ENCODE measurements at regions not wholly inside any gene's neighbourhood (a gene's known extent, or its start where the extent isn't known, plus 50 kb on each side); places are given as distances from the start of the nearest gene placed in this dataset.

- no peak for DNase-seq
Measured at GRCh38 chr6:14187406-14187805, 69.8 kb downstream of the CD83 start.

GRCh38 chr6:14189074-14189473 lies 71.5 kb downstream of the CD83 start:
- no peak for DNase-seq

- no peak for DNase-seq
Measured at GRCh38 chr6:14190191-14190928, 72.8 kb downstream of the CD83 start.

GRCh38 chr6:14190929-14191224 lies 73.3 kb downstream of the CD83 start:
- DNase-seq = no peak

- no peak for DNase-seq
Measured at GRCh38 chr6:14191761-14192160, 74.2 kb downstream of the CD83 start.

- no peak for DNase-seq
Measured at GRCh38 chr6:14192216-14192788, 74.7 kb downstream of the CD83 start.

- no peak for DNase-seq
Measured at GRCh38 chr6:14193524-14193923, 76.0 kb downstream of the CD83 start.

- DNase-seq = no peak
Measured at GRCh38 chr6:14194483-14194882, 76.9 kb downstream of the CD83 start.

GRCh38 chr6:14194976-14195375 lies 77.4 kb downstream of the CD83 start:
- no peak for DNase-seq

GRCh38 chr6:14196026-14196425 lies 78.5 kb downstream of the CD83 start:
- no peak for DNase-seq

GRCh38 chr6:14197118-14197517 lies 79.5 kb downstream of the CD83 start:
- no peak for DNase-seq

- no peak for DNase-seq
Measured at GRCh38 chr6:14200047-14200446, 82.5 kb downstream of the CD83 start.

GRCh38 chr6:14202947-14203346 lies 85.4 kb downstream of the CD83 start:
- no peak for DNase-seq

- DNase-seq = no peak
Measured at GRCh38 chr6:14206391-14206790, 88.8 kb downstream of the CD83 start.

- DNase-seq = no peak
Measured at GRCh38 chr6:14207448-14207847, 89.9 kb downstream of the CD83 start.

- no peak for DNase-seq
Measured at GRCh38 chr6:14209000-14209399, 91.4 kb downstream of the CD83 start.

- DNase-seq = no peak
Measured at GRCh38 chr6:14210077-14210476, 92.5 kb downstream of the CD83 start.

GRCh38 chr6:14210663-14211561 lies 93.3 kb downstream of the CD83 start:
- peak; percentile 93 for DNase-seq

GRCh38 chr6:14211562-14211942 lies 94.0 kb downstream of the CD83 start:
- no peak for DNase-seq

- no peak for DNase-seq
Measured at GRCh38 chr6:14212020-14212419, 94.4 kb downstream of the CD83 start.

- DNase-seq = no peak
Measured at GRCh38 chr6:14212632-14213031, 95.1 kb downstream of the CD83 start.

- DNase-seq = no peak
Measured at GRCh38 chr6:14216946-14217684, 99.5 kb downstream of the CD83 start.

Data from CD4-positive, alpha-beta T cell treated with Interleukin-21 for 1 hour (primary cell).